ENCODE measurements at regions not wholly inside any gene's neighbourhood (a gene's known extent, or its start where the extent isn't known, plus 50 kb on each side); places are given as distances from the start of the nearest gene placed in this dataset.
"Not testable (repeated sequence)": the region's sequence is repeated elsewhere in the genome, so short reads cannot be mapped to it uniquely, and the experiment has no call there.

- no peak for DNase-seq
Observed at GRCh38 chr10:25076506-25077177, 60.2 kb downstream of the THNSL1 start.

GRCh38 chr10:25078658-25079431, 62.4 kb downstream of the THNSL1 start:
- DNase-seq = no peak

- peak; percentile 85 for DNase-seq
Observed at GRCh38 chr10:25080880-25081581, 64.6 kb downstream of the THNSL1 start.

- DNase-seq = peak; percentile 14
Observed at GRCh38 chr10:25082276-25083204, 66.1 kb downstream of the THNSL1 start.

GRCh38 chr10:25083546-25084111, 67.2 kb downstream of the THNSL1 start:
- DNase-seq = peak; percentile 53

GRCh38 chr10:25084447-25084846, 68.0 kb downstream of the THNSL1 start:
- no peak for DNase-seq

- DNase-seq = no peak
Observed at GRCh38 chr10:25094590-25094989, 78.2 kb downstream of the THNSL1 start.

GRCh38 chr10:25097669-25098411, 77.0 kb upstream of the GPR158 start:
- DNase-seq = no peak

GRCh38 chr10:25100141-25100540, 74.7 kb upstream of the GPR158 start:
- DNase-seq = no peak

DNA sequence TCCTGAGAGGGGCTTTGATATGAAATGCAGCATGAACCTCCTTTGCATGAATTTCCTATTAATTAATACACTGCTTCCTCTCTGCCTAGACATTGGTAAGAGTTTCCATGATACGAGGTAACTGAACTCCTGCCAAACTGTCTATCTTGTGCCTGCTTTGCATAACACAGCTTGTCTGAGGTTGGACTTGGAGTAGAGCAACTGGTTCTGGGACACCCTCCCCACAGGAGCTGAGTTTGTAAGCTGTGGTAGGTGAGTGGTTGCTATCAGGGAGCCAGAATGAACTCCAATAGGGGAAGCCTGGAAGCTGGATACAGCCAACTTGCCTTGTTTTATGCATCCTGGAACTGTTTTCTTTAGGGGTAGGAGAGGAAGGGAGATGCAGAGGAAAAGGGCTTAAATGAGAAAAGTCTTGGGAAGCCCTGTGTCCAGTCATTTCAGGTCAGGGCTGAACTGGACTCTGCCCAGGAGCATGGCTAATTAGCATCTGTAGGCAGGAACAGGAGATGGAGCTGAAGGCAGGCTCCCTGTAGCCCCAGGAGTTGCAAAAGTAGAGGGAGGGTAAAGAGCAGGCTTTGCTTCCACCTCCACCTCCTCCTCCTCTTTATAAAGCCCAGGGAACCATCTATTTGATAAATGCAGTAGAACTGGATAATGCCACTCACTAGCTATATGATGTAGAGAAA, 73.2 kb upstream of the GPR158 start:
- DNase-seq = no peak

DNA sequence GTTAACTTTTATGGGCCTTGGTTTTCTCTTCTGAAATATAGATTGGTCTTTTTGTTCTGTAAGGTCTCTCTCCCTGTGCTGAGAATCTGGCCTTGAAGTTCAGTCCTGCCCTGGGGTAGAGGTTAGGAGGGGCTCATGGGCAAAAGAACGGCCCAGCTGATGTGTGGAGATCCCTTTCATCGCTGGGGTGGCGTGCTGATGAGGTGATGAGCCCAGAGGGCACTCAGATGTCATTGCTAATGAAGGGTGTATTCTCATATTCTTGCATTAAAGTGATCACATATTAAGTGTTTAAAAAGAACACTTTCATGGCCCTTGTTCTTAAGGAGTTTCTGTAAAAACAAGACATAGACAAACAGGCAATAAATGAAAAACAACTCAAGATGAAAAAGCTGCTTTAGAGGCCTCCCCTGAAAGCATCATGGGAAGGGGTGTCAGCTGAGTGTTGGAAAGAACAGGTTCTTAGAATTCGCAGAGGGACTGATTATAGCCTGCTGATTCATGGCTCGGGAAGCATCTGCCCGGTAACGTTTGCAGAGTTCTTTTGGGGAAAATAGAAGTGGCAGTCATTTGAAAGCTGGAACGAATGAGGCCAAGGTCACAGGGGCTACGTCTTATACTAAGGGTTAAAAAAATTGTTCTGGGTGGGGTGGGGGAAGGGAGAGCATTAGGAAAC, 72.5 kb upstream of the GPR158 start:
- no peak for DNase-seq

GRCh38 chr10:25103703-25104102, 71.1 kb upstream of the GPR158 start:
- DNase-seq = no peak

GRCh38 chr10:25104441-25104840, 70.4 kb upstream of the GPR158 start:
- DNase-seq = no peak

DNA sequence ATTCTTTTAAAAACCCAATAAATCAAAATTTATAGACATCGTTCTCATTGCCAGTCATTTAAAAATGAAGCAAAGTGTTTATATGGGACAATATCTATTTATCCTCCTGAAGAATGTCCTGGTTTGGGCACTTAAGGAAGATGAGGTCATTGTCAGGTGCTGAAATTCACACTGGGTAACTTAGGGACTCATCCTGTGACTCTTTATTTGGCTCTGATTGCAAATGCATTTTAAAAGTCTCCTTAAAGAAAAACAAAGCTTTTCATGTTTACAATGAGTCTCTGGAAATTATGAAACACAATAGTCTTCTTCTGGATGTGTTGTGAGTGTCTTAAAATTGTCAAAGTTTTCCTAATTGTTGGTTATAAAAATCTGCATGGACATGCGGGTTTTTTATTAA, 69.5 kb upstream of the GPR158 start:
- DNase-seq = no peak

GRCh38 chr10:25105743-25106260, 69.0 kb upstream of the GPR158 start:
- no peak for DNase-seq

DNA sequence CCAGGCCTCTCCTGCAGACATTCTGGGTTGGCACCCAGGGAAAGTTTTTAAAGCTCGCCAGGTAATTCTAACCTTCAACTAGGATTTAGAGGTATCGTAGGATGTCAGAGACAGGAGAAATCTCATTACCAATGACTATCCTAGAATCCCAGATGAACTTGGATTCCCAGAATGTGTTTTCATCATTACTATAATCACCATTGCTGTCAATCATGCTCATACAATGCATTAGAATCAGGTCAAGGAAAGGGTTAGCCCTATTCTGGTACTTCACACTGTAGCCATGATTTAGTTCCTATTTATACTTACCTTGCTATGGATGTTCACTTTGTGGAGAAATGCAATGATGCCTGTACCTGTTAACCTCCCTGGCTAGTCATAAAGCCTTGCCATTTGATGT, 67.0 kb upstream of the GPR158 start:
- DNase-seq = no peak

- not testable (repeated sequence) for DNase-seq
Observed at GRCh38 chr10:25109896-25110295, 64.9 kb upstream of the GPR158 start.

GRCh38 chr10:25112016-25112415, 62.8 kb upstream of the GPR158 start:
- no peak for DNase-seq

DNA sequence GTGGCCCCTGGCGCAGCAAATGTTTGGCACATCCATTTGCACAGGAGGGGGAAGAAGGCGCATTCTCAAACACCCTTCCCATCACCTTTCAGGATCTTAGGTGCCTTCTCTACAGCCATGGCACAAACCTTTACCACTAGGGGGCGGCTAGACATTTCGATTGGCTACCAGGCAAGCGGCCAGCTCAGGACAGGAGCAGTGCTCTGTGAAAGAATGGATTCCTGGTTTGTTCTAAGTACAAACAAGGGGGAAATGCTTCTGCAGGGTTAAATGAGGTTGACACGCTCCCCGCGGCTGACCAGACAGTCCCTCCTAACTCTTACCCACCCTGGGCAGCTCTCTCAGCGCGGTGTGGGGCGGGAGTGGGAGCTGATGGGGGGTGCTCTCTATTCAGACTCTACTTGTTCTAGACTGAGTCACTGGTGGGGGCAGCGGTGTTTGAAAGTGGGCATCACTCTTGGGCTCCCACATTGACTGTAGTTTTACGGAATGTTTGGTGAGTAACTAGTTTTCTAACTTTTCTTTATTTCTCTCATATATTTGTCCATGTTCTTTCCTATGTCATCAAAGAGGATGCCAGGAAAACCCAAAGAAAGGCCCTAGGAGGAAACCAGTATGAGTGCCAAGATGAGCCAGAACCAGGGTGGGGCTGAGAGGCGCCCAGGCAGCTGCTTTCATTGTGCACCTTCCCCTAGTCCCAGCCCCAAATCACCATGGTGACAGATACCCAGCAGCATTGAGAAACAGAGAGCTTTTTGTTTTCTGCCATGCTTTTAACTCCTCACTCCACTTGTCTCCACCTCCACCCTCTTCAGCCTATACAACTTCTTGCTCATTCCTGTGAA, 61.4 kb upstream of the GPR158 start:
- peak; percentile 52 for DNase-seq
